ENCODE measurements at regions not wholly inside any gene's neighbourhood (a gene's known extent, or its start where the extent isn't known, plus 50 kb on each side); places are given as distances from the start of the nearest gene placed in this dataset.

- TF ChIP-seq BCL3 (IDR thresholded peaks at IDR 0.05; ENCODE audit: borderline replicate concordance, insufficient read depth, low read depth, low read length, poor library complexity, severe bottlenecking) = no peak
These were observed 89.2 kb upstream of the SEMA3A start (continued) for GRCh38 chr7:84283798-84284197.

GRCh38 chr7:84281518-84281917, 86.9 kb upstream of the SEMA3A start:
- Histone ChIP-seq H3K36me3 (ENCODE audit: control insufficient read depth in 2 of 2, insufficient read depth in 2 of 2, low read length in 1 of 2) (no peaks in the 10 kb centered on the region), H3K9me3 (replicated peaks; ENCODE audit: control insufficient read depth, insufficient read depth, low read length) (no peaks in the 10 kb centered on the region), H3K4me1 (ENCODE audit: control insufficient read depth, insufficient read depth, low read length) (no peaks in the 10 kb centered on the region), H3K27ac (ENCODE audit: control insufficient read depth, insufficient read depth) (no peak overlapping the region), H3K4me3 (no peak overlapping the region), H3K4me2 (ENCODE audit: control insufficient read depth, insufficient read depth) (no peak overlapping the region), H2AFZ (ENCODE audit: control insufficient read depth, low read depth, low read length) (no peak overlapping the region), H4K20me1 (ENCODE audit: control insufficient read depth, insufficient read depth) (no peaks in the 10 kb centered on the region), H3K9ac (ENCODE audit: control insufficient read depth, insufficient read depth, low read length) (no peak overlapping the region), H3K79me2 (ENCODE audit: control insufficient read depth, insufficient read depth, low read length) (no peaks in the 10 kb centered on the region), H3K27me3 (replicated peaks in 1 of 2; ENCODE audit: control insufficient read depth in 2 of 2, insufficient read depth in 2 of 2, low read length in 1 of 2) (no peaks in the 10 kb centered on the region)
- TF ChIP-seq CHD2 (IDR thresholded peaks at IDR 0.05; ENCODE audit: borderline replicate concordance, low read depth, low read length) = no peak
- no peak for TF ChIP-seq SIX5 (IDR thresholded peaks at IDR 0.05; ENCODE audit: low read depth, low read length, severe bottlenecking)
- no peak for TF ChIP-seq SRF (IDR thresholded peaks at IDR 0.05; ENCODE audit: low read depth in 2 of 2, low read length in 2 of 2)
- TF ChIP-seq NBN (IDR thresholded peaks at IDR 0.05) = no peak
- TF ChIP-seq SUPT20H (IDR thresholded peaks at IDR 0.05; ENCODE audit: borderline replicate concordance, control insufficient read depth, low read depth, low read length) = no peak
- no peak for TF ChIP-seq NR2C1 (IDR thresholded peaks at IDR 0.05)
- no peak for TF ChIP-seq E2F8 (IDR thresholded peaks at IDR 0.05; ENCODE audit: low read depth, partially characterized antibody)
- no peak for TF ChIP-seq CEBPB (IDR thresholded peaks at IDR 0.05; ENCODE audit: borderline replicate concordance in 1 of 2, low read depth in 2 of 2, low read length in 2 of 2)
- no peak for TF ChIP-seq SREBF2 (IDR thresholded peaks at IDR 0.05; ENCODE audit: low read length)
- TF ChIP-seq IKZF2 (IDR thresholded peaks at IDR 0.05) = no peak
- no peak for TF ChIP-seq PAX8 (IDR thresholded peaks at IDR 0.05)
- no peak for TF ChIP-seq NFIC (IDR thresholded peaks at IDR 0.05; ENCODE audit: low read depth, low read length)
- no peak for TF ChIP-seq TCF3 (IDR thresholded peaks at IDR 0.05; ENCODE audit: borderline replicate concordance, insufficient read depth, low read depth, low read length)
- TF ChIP-seq CUX1 (IDR thresholded peaks at IDR 0.05; ENCODE audit: insufficient replicate concordance, low read depth, low read length) = no peak
- CTCF ChIA-PET = interaction anchor here (0.9 kb wide), 1 partner anchor 17 kb away, joined by 3 read pairs; no protein-coding TSS in a partner anchor
- RAD21 ChIA-PET (ENCODE audit: unreplicated experiment) = no interaction called here
- FAIRE-seq = no peak
- no peak for DNase-seq (ENCODE audit: low read depth, low spot score)
- BruUV-seq (replicated peaks) = no TSS peak
- intact Hi-C loops (cut with micrococcal nuclease; ENCODE audit: unreplicated experiment) (no loop called here), in situ Hi-C loops (cut with MboI) (no loop called here)
- SMC1A ChIA-PET (ENCODE audit: uncharacterized antibody, unreplicated experiment) = interaction anchor here (1.1 to 1.6 kb wide), 5 partner anchors 8 to 99 kb away, joined by 3 read pairs; partner anchors contain the start of gene SEMA3A
- POLR2A ChIA-PET = no interaction called here
- ATAC-seq = no peak

All from GM12878 (cell line).